ENCODE measurements at regions not wholly inside any gene's neighbourhood (a gene's known extent, or its start where the extent isn't known, plus 50 kb on each side); places are given as distances from the start of the nearest gene placed in this dataset.

DNA sequence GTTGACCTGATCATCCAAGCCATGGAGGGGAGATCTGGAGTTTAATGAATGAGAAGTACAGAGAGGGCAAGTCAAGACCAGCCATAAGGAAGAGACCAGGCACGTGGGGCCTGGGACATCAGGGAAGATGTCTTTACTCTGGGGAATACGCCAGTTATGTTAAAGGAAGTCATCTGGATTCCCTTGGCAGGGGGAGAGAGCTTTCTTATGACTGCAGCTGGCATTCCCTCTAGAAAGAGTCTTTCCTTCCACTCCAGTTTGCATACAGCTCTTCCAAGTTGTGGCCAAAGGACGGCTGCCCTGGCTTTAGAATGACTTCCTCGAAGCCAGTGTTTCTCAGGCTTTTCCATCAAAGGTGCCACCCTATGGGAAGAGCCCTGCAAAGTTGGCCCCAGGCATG is 93.6 kb upstream of the AGBL1 start:
- Histone ChIP-seq H3K36me3 (ENCODE audit: control insufficient read depth, low read length) (no peaks in the 10 kb centered on the region), H4K20me1 (ENCODE audit: control insufficient read depth, insufficient read depth, low read depth, low read length) (no peaks in the 10 kb centered on the region), H3K4me3 (ENCODE audit: low read length) (no peak overlapping the region), H3F3A (ENCODE audit: control insufficient read depth, insufficient read depth) (no peaks in the 10 kb centered on the region), H3K27me3 (ENCODE audit: control insufficient read depth, low read length) (no peaks in the 10 kb centered on the region), H3K27ac (ENCODE audit: low read depth, low read length) (no peak overlapping the region), H3K79me2 (ENCODE audit: control insufficient read depth, low read length) (no peaks in the 10 kb centered on the region), H3K9me2 (replicated peaks; ENCODE audit: control insufficient read depth, low read length) (no peaks in the 10 kb centered on the region), H3K9me3 (ENCODE audit: control insufficient read depth, insufficient read depth, low read length) (no peaks in the 10 kb centered on the region), H3K4me2 (ENCODE audit: low read length) (no peak overlapping the region), H3K4me1 (ENCODE audit: control insufficient read depth, low read length) (no peaks in the 10 kb centered on the region)
- TF ChIP-seq EZH2phosphoT487 (IDR thresholded peaks at IDR 0.05; ENCODE audit: borderline replicate concordance, low read length), result no peak
- TF ChIP-seq, protein P1, sequence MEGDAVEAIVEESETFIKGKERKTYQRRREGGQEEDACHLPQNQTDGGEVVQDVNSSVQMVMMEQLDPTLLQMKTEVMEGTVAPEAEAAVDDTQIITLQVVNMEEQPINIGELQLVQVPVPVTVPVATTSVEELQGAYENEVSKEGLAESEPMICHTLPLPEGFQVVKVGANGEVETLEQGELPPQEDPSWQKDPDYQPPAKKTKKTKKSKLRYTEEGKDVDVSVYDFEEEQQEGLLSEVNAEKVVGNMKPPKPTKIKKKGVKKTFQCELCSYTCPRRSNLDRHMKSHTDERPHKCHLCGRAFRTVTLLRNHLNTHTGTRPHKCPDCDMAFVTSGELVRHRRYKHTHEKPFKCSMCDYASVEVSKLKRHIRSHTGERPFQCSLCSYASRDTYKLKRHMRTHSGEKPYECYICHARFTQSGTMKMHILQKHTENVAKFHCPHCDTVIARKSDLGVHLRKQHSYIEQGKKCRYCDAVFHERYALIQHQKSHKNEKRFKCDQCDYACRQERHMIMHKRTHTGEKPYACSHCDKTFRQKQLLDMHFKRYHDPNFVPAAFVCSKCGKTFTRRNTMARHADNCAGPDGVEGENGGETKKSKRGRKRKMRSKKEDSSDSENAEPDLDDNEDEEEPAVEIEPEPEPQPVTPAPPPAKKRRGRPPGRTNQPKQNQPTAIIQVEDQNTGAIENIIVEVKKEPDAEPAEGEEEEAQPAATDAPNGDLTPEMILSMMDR (IDR thresholded peaks at IDR 0.05; ENCODE audit: low read depth, low read length, poor library complexity, severe bottlenecking), result no peak

DNA sequence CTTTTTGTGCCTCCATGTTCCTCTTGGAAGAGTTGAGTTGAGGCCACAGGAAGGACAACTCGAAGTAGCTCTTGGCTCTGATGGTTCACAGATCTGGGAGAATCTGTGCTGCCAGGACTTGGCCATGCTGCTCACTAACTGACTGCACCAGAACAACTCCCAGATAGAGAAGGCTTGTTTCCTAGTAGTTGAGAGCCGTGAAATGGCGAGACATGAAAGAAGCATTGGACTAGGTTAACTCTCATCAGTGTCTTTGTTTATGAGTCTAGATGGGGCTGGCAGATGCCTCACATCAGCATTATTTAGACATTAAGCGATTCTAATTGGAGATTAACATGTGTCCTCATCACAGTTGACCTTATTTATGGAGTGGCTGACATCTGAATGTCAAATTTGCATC is 92.9 kb upstream of the AGBL1 start:
- no peak overlapping the region for H3K4me3 ChIP-seq (ENCODE audit: low read length)
- no peaks in the 10 kb centered on the region for H3K79me2 ChIP-seq (ENCODE audit: control insufficient read depth, low read length)
- H3K4me1 ChIP-seq (ENCODE audit: control insufficient read depth, low read length), result no peaks in the 10 kb centered on the region
- no peak for TF ChIP-seq EZH2phosphoT487 (IDR thresholded peaks at IDR 0.05; ENCODE audit: borderline replicate concordance, low read length)
- TF ChIP-seq, protein P1 (IDR thresholded peaks at IDR 0.05; ENCODE audit: low read depth, low read length, poor library complexity, severe bottlenecking), result no peak
- H3K9me3 ChIP-seq (ENCODE audit: control insufficient read depth, insufficient read depth, low read length), result no peaks in the 10 kb centered on the region
- no peaks in the 10 kb centered on the region for H3K36me3 ChIP-seq (ENCODE audit: control insufficient read depth, low read length)
- H3F3A ChIP-seq (ENCODE audit: control insufficient read depth, insufficient read depth), result no peaks in the 10 kb centered on the region
- H3K27ac ChIP-seq (ENCODE audit: low read depth, low read length), result no peak overlapping the region
- H4K20me1 ChIP-seq (ENCODE audit: control insufficient read depth, insufficient read depth, low read depth, low read length), result no peaks in the 10 kb centered on the region
- no peaks in the 10 kb centered on the region for H3K27me3 ChIP-seq (ENCODE audit: control insufficient read depth, low read length)
- H3K9me2 ChIP-seq (replicated peaks; ENCODE audit: control insufficient read depth, low read length), result no peaks in the 10 kb centered on the region
- H3K4me2 ChIP-seq (ENCODE audit: low read length), result no peak overlapping the region

DNA sequence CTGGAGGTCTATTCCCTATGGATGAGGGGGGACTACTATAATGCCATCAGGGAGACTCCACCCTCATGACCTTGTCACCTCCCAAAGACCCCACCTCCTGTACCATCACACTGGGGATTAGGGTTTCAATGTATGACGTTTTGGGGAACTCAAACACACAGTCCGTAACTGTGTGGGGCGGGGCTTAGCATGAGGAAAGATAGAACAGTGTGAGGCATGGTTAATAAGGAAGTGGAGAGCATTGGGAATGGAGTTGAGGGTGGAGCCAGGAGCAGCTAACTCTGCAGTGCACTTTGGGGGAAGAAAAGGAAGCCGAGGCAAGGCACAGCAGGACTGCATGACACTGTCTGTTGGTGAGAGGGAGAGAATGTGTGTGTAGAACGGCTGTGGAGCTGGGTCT is 90.9 kb upstream of the AGBL1 start:
- Histone ChIP-seq H3K4me3 (ENCODE audit: low read length) (no peak overlapping the region), H3K79me2 (ENCODE audit: control insufficient read depth, low read length) (no peaks in the 10 kb centered on the region), H3K9me3 (ENCODE audit: control insufficient read depth, insufficient read depth, low read length) (no peaks in the 10 kb centered on the region), H4K20me1 (ENCODE audit: control insufficient read depth, insufficient read depth, low read depth, low read length) (no peaks in the 10 kb centered on the region), H3K27me3 (ENCODE audit: control insufficient read depth, low read length) (no peaks in the 10 kb centered on the region), H3K27ac (ENCODE audit: low read depth, low read length) (no peak overlapping the region), H3K9me2 (replicated peaks; ENCODE audit: control insufficient read depth, low read length) (no peaks in the 10 kb centered on the region), H3K36me3 (ENCODE audit: control insufficient read depth, low read length) (no peaks in the 10 kb centered on the region), H3F3A (ENCODE audit: control insufficient read depth, insufficient read depth) (no peaks in the 10 kb centered on the region), H3K4me1 (ENCODE audit: control insufficient read depth, low read length) (no peaks in the 10 kb centered on the region), H3K4me2 (ENCODE audit: low read length) (no peak overlapping the region)
- TF ChIP-seq, protein P1 (IDR thresholded peaks at IDR 0.05; ENCODE audit: low read depth, low read length, poor library complexity, severe bottlenecking), result no peak
- TF ChIP-seq EZH2phosphoT487 (IDR thresholded peaks at IDR 0.05; ENCODE audit: borderline replicate concordance, low read length), result no peak

DNA sequence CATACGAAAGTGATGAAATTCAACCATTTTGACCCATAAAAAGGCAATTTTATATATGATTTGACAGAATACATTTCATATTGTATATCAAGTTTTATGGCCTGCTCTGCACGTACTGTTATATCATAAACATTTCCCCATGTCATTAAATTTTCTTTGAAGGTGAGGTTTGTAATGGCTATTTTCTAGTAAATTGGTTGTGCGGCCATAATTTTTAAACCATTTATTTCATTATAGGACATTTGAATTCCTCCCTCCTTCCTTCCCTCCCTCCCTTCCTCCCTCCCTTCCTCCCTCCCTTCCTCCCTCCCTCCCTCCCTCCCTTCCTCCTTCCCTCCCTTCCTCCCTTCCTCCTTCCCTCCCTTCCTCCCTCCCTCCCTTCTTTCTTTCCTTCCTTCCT is 87.4 kb upstream of the AGBL1 start:
- Histone ChIP-seq H3K9me3 (ENCODE audit: control insufficient read depth, insufficient read depth, low read length) (no peaks in the 10 kb centered on the region), H4K20me1 (ENCODE audit: control insufficient read depth, insufficient read depth, low read depth, low read length) (no peaks in the 10 kb centered on the region), H3K27me3 (ENCODE audit: control insufficient read depth, low read length) (no peaks in the 10 kb centered on the region), H3K79me2 (ENCODE audit: control insufficient read depth, low read length) (no peaks in the 10 kb centered on the region), H3K9me2 (replicated peaks; ENCODE audit: control insufficient read depth, low read length) (no peaks in the 10 kb centered on the region), H3K27ac (ENCODE audit: low read depth, low read length) (no peak overlapping the region), H3K4me3 (ENCODE audit: low read length) (no peak overlapping the region), H3K4me1 (ENCODE audit: control insufficient read depth, low read length) (no peaks in the 10 kb centered on the region), H3K36me3 (ENCODE audit: control insufficient read depth, low read length) (no peaks in the 10 kb centered on the region), H3K4me2 (ENCODE audit: low read length) (no peak overlapping the region), H3F3A (ENCODE audit: control insufficient read depth, insufficient read depth) (no peaks in the 10 kb centered on the region)
- no peak for TF ChIP-seq EZH2phosphoT487 (IDR thresholded peaks at IDR 0.05; ENCODE audit: borderline replicate concordance, low read length)
- TF ChIP-seq, protein P1 (IDR thresholded peaks at IDR 0.05; ENCODE audit: low read depth, low read length, poor library complexity, severe bottlenecking), result no peak
